BJ (cell line): ENCODE measurements at regions not wholly inside any gene's neighbourhood (a gene's known extent, or its start where the extent isn't known, plus 50 kb on each side); places are given as distances from the start of the nearest gene placed in this dataset.

ENCODE experiments used
- CTCF ChIA-PET: fragments of 350-600 bp; formaldehyde crosslinking; extraction: SDS; loops from one replicate; lab custom pipeline; 2021; ENCODE audit warnings: antibody characterized with exemption, inconsistent platforms; lab: Yijun Ruan, JAX
- POLR2A ChIA-PET: fragments of 300-600 bp; sonication (Branson Sonifier 250); formaldehyde crosslinking; extraction: SDS; loops from one replicate; lab custom pipeline; 2021; ENCODE audit warnings: antibody characterized with exemption; lab: Charles Lee
- DNase-seq: peaks from one replicate; pipeline ENCODE4 v3.0.0-alpha.2; 2011; ENCODE audit warnings: low read depth
- H3K27me3 ChIP-seq: 2 replicates; pipeline ENCODE4 v1.6.0; 2011; ENCODE audit warnings: low read length; ENCODE audit not compliant: control insufficient read depth, insufficient read depth
- H3K36me3 ChIP-seq: 2 replicates; pipeline ENCODE4 v1.5.1; 2011; ENCODE audit warnings: low read length; ENCODE audit not compliant: control insufficient read depth, insufficient read depth
- H3K4me3 ChIP-seq: 2 replicates; pipeline ENCODE4 v1.5.1; 2011; ENCODE audit warnings: low read depth, mild to moderate bottlenecking, control low read depth, low read length
- CTCF ChIP-seq: IDR thresholded peaks from 2 replicates; pipeline ENCODE4 v1.5.1; 2011; ENCODE audit warnings: low read depth, mild to moderate bottlenecking, control low read depth, inconsistent platforms, low read length, moderate library complexity; ENCODE audit not compliant: insufficient read depth

GRCh38 chr2:48026865-48027264 lies 120.6 kb upstream of the FBXO11 start:
- Histone ChIP-seq H3K4me3 (no peak overlapping the region), H3K36me3 (no peaks in the 10 kb centered on the region), H3K27me3 (peaks cover 6% of the 10 kb centered on the region; the same call in 1 of the 2 replicates)
- no peak for TF ChIP-seq CTCF
- ChIA-PET POLR2A (no interaction called here), CTCF (interaction anchor here (0.7 kb wide), 1 partner anchor 14 kb away, joined by 3 read pairs; no protein-coding TSS in a partner anchor)
- DNase-seq, result no peak

GRCh38 chr2:48032765-48033164 lies 126.5 kb upstream of the FBXO11 start:
- POLR2A ChIA-PET, result no interaction called here
- H3K36me3 ChIP-seq, result no peaks in the 10 kb centered on the region
- no peak for TF ChIP-seq CTCF

GRCh38 chr2:48034295-48034694 lies 128.0 kb upstream of the FBXO11 start:
- Histone ChIP-seq H3K4me3 (no peak overlapping the region), H3K27me3 (no peaks in the 10 kb centered on the region), H3K36me3 (no peaks in the 10 kb centered on the region)
- no peak for TF ChIP-seq CTCF
- ChIA-PET POLR2A (no interaction called here), CTCF (no interaction called here)
- no peak for DNase-seq

More at GRCh38 chr2:48032765-48033164, 126.5 kb upstream of the FBXO11 start:
- CTCF ChIA-PET, result no interaction called here
- H3K4me3 ChIP-seq, result no peak overlapping the region
- no peak for DNase-seq
- H3K27me3 ChIP-seq, result no peaks in the 10 kb centered on the region

GRCh38 chr2:48036312-48036711 lies 130.0 kb upstream of the FBXO11 start:
- no peak for DNase-seq
- Histone ChIP-seq H3K27me3 (no peaks in the 10 kb centered on the region), H3K4me3 (no peak overlapping the region), H3K36me3 (no peaks in the 10 kb centered on the region)
- POLR2A ChIA-PET, result no interaction called here
- TF ChIP-seq CTCF, result no peak
- CTCF ChIA-PET, result no interaction called here

- Histone ChIP-seq H3K36me3 (no peaks in the 10 kb centered on the region), H3K27me3 (no peaks in the 10 kb centered on the region), H3K4me3 (no peak overlapping the region)
- TF ChIP-seq CTCF, result no peak
- ChIA-PET CTCF (no interaction called here), POLR2A (no interaction called here)
- DNase-seq, result no peak
Measured at GRCh38 chr2:48039209-48039990, 133.1 kb upstream of the FBXO11 start.
